SK-N-SH treated with all-trans-retinoic acid at 6 μM for 48 hours (cell line): ENCODE measurements at regions not wholly inside any gene's neighbourhood (a gene's known extent, or its start where the extent isn't known, plus 50 kb on each side); places are given as distances from the start of the nearest gene placed in this dataset.

Source experiments
- ARNTL ChIP-seq: fragments of 450-650 bp; formaldehyde crosslinking; IDR thresholded peaks from 2 replicates; pipeline ENCODE4 v1.5.0; 2020; ENCODE audit warnings: low read depth, mild to moderate bottlenecking, moderate library complexity, borderline replicate concordance
- BACH2 ChIP-seq: fragments of 250-450 bp; sonication (Bioruptor Pico); IDR thresholded peaks from 2 replicates; pipeline ENCODE4 v1.9.0; 2021; ENCODE audit warnings: mild to moderate bottlenecking, borderline replicate concordance
- CSRNP3 ChIP-seq: fragments of 250-450 bp; sonication (Bioruptor Pico); IDR thresholded peaks from 2 replicates; pipeline ENCODE4 v1.5.1; 2021; ENCODE audit warnings: mild to moderate bottlenecking, moderate library complexity
- ESRRG ChIP-seq: fragments of 250-450 bp; sonication (Bioruptor Pico); IDR thresholded peaks from 2 replicates; pipeline ENCODE4 v1.6.1; 2021; ENCODE audit warnings: mild to moderate bottlenecking
- ISL1 ChIP-seq: fragments of 250-450 bp; sonication (Bioruptor Pico); IDR thresholded peaks from 2 replicates; pipeline ENCODE4 v2.1.2; 2022; ENCODE audit warnings: mild to moderate bottlenecking, moderate library complexity
- POU6F1 ChIP-seq: fragments of 250-450 bp; sonication (Bioruptor Pico); IDR thresholded peaks from 2 replicates; pipeline ENCODE4 v1.8.0; 2021; ENCODE audit warnings: low read depth, mild to moderate bottlenecking, moderate library complexity, borderline replicate concordance
- RARB ChIP-seq: fragments of 250-450 bp; sonication (Bioruptor Pico); IDR thresholded peaks from 2 replicates; pipeline ENCODE4 v1.8.0; 2021; ENCODE audit warnings: mild to moderate bottlenecking, moderate library complexity
- TSHZ2 ChIP-seq: fragments of 250-450 bp; sonication (Bioruptor Pico); IDR thresholded peaks from 2 replicates; pipeline ENCODE4 v1.5.0; 2020; ENCODE audit warnings: mild to moderate bottlenecking, moderate library complexity
- ZC3H10 ChIP-seq: fragments of 250-450 bp; sonication (Bioruptor Pico); IDR thresholded peaks from 2 replicates; pipeline ENCODE4 v1.5.1; 2021; ENCODE audit warnings: mild to moderate bottlenecking, moderate library complexity
- ZFP3 ChIP-seq: fragments of 250-450 bp; sonication (Bioruptor Pico); IDR thresholded peaks from 2 replicates; pipeline ENCODE4 v1.5.0; 2020; ENCODE audit warnings: mild to moderate bottlenecking, moderate library complexity
- ZFP30 ChIP-seq: fragments of 450-650 bp; formaldehyde crosslinking; IDR thresholded peaks from 2 replicates; pipeline ENCODE4 v1.5.0; 2022; ENCODE audit warnings: mild to moderate bottlenecking, moderate library complexity
- ZNF70 ChIP-seq: fragments of 450-650 bp; formaldehyde crosslinking; IDR thresholded peaks from 2 replicates; pipeline ENCODE4 v1.5.0; 2020; ENCODE audit warnings: mild to moderate bottlenecking, moderate library complexity
- TF ChIP-seq, protein P1 (sequence below): fragments of 250-450 bp; sonication (Bioruptor Pico); IDR thresholded peaks from 2 replicates; pipeline ENCODE4 v1.8.0; 2020; ENCODE audit warnings: mild to moderate bottlenecking, moderate library complexity, borderline replicate concordance

DNA sequence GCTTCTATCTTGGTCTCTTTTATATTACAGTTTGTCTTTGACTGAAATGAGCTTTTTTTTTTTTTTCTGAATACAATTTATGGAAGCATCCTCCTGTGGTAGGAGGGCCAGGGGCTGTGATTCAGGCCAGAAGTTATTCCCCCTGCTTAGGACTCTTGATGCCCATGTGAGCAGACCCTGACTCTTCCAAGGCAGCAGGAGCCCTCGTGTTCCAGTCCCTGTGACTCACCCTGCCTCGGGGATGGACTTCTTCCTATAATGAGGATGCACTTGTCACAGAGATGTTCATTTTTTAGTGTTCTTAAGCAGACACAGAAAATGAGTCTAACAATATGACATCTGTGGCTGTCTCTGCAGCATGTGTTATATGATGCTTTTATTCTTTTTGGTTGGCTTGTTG lies 1293.7 kb upstream of the AUTS2 start:
- TF ChIP-seq, protein P1, sequence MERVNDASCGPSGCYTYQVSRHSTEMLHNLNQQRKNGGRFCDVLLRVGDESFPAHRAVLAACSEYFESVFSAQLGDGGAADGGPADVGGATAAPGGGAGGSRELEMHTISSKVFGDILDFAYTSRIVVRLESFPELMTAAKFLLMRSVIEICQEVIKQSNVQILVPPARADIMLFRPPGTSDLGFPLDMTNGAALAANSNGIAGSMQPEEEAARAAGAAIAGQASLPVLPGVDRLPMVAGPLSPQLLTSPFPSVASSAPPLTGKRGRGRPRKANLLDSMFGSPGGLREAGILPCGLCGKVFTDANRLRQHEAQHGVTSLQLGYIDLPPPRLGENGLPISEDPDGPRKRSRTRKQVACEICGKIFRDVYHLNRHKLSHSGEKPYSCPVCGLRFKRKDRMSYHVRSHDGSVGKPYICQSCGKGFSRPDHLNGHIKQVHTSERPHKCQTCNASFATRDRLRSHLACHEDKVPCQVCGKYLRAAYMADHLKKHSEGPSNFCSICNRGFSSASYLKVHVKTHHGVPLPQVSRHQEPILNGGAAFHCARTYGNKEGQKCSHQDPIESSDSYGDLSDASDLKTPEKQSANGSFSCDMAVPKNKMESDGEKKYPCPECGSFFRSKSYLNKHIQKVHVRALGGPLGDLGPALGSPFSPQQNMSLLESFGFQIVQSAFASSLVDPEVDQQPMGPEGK (CRISPR knock-in tag), result no peak
- TF ChIP-seq ZFP3 (CRISPR knock-in tag), result no peak
- no peak for TF ChIP-seq ZFP30
- no peak for TF ChIP-seq BACH2 (CRISPR knock-in tag)
- no peak for TF ChIP-seq CSRNP3 (CRISPR knock-in tag)
- TF ChIP-seq RARB (CRISPR knock-in tag), result no peak
- TF ChIP-seq ISL1 (CRISPR knock-in tag), result no peak
- no peak for TF ChIP-seq ARNTL
- no peak for TF ChIP-seq POU6F1 (CRISPR knock-in tag)
- no peak for TF ChIP-seq ZC3H10 (CRISPR knock-in tag)
- TF ChIP-seq ZNF70, result no peak
- no peak for TF ChIP-seq ESRRG (CRISPR knock-in tag)
- TF ChIP-seq TSHZ2, result no peak
